GM12878 (cell line): ENCODE measurements at regions not wholly inside any gene's neighbourhood (a gene's known extent, or its start where the extent isn't known, plus 50 kb on each side); places are given as distances from the start of the nearest gene placed in this dataset.

ENCODE experiments used
- ATAC-seq: fragments of 200-7000 bp; cut with Tn5 transposase; 3 replicates; pipeline ENCODE4 v1.9.1; 2020; ENCODE audit warnings: mild to moderate bottlenecking, moderate library complexity
- BruUV-seq: library from RNA; stranded (reverse); fragments of 400-500 nt; replicated peaks from 2 replicates; lab custom pipeline; 2021; lab: Mats Ljungman, UMichigan
- CTCF ChIA-PET: fragments of 300-600 bp; sonication (Branson Sonifier 250); formaldehyde crosslinking; extraction: SDS; loops from one replicate; lab custom pipeline; 2021; ENCODE audit warnings: inconsistent platforms; lab: Yijun Ruan, JAX
- POLR2A ChIA-PET: fragments of 350-600 bp; formaldehyde crosslinking; extraction: SDS; loops from one replicate; lab custom pipeline; 2021; ENCODE audit warnings: inconsistent platforms; lab: Charles Lee
- RAD21 ChIA-PET: fragments of 300-600 bp; sonication (Branson Sonifier 250); formaldehyde crosslinking; loops from one replicate; lab custom pipeline; 2023; ENCODE audit warnings: antibody characterized with exemption; ENCODE audit not compliant: unreplicated experiment; lab: Charles Lee
- SMC1A ChIA-PET: fragments of 300-600 bp; sonication (Branson Sonifier 250); formaldehyde crosslinking; loops from one replicate; lab custom pipeline; 2023; ENCODE audit not compliant: unreplicated experiment, uncharacterized antibody; lab: Charles Lee
- DNase-seq: peaks from one replicate; pipeline ENCODE4 v3.0.0-alpha.2; 2011; ENCODE audit warnings: low read depth, low spot score
- FAIRE-seq: peaks from 3 replicates; lab custom pipeline; 2011; peaks lifted over from hg19 to GRCh38; lab: Jason Lieb, UNC
- H2AFZ ChIP-seq: 2 replicates; pipeline ENCODE4 v1.6.0; 2011; ENCODE audit warnings: low read depth, low read length, control low read depth; ENCODE audit not compliant: control insufficient read depth
- H3K27ac ChIP-seq: 2 replicates; pipeline ENCODE4 v1.5.1; 2011; ENCODE audit warnings: control low read depth; ENCODE audit not compliant: control insufficient read depth, insufficient read depth
- H3K27me3 ChIP-seq, 2 experiments: replicated peaks in 1 of 2; 2 replicates each; pipeline versions ENCODE4 v1.6.0 to v1.6.1; 2011; ENCODE audit warnings: low read length in 1 of 2; ENCODE audit not compliant: control insufficient read depth in 2 of 2, insufficient read depth in 2 of 2
- H3K36me3 ChIP-seq, 2 experiments: 2 replicates each; pipeline ENCODE4 v1.5.1; 2011; ENCODE audit warnings: low read length in 1 of 2; ENCODE audit not compliant: control insufficient read depth in 2 of 2, insufficient read depth in 2 of 2
- H3K4me1 ChIP-seq: 2 replicates; pipeline ENCODE4 v1.6.1; 2011; ENCODE audit warnings: mild to moderate bottlenecking, low read length, moderate library complexity, mixed read lengths; ENCODE audit not compliant: control insufficient read depth, insufficient read depth
- H3K4me2 ChIP-seq: 2 replicates; pipeline ENCODE4 v1.6.0; 2011; ENCODE audit warnings: control low read depth; ENCODE audit not compliant: control insufficient read depth, insufficient read depth
- H3K4me3 ChIP-seq: fragments of 200-600 bp; sonication (generic); 2 replicates; pipeline ENCODE4 v1.5.1; 2016
- H3K79me2 ChIP-seq: 2 replicates; pipeline ENCODE4 v1.6.0; 2011; ENCODE audit warnings: low read length; ENCODE audit not compliant: control insufficient read depth, insufficient read depth
- H3K9ac ChIP-seq: 2 replicates; pipeline ENCODE4 v1.8.0; 2011; ENCODE audit warnings: low read length, control low read depth, mixed read lengths; ENCODE audit not compliant: control insufficient read depth, insufficient read depth
- H3K9me3 ChIP-seq: replicated peaks from 3 replicates; pipeline ENCODE4 v1.5.1; 2011; ENCODE audit warnings: mild to moderate bottlenecking, low read length; ENCODE audit not compliant: control insufficient read depth, insufficient read depth
- H4K20me1 ChIP-seq: 2 replicates; pipeline ENCODE4 v1.6.0; 2011; ENCODE audit not compliant: control insufficient read depth, insufficient read depth
- CBX5 ChIP-seq: sonication (generic); IDR thresholded peaks from 2 replicates; pipeline ENCODE4 v1.6.1; 2016; ENCODE audit warnings: low read depth, moderate library complexity, mild to moderate bottlenecking, inconsistent platforms
- CHD4 ChIP-seq: fragments of 200-600 bp; sonication (generic); IDR thresholded peaks from 2 replicates; pipeline ENCODE4 v1.6.1; 2016; ENCODE audit warnings: mild to moderate bottlenecking
- ELK1 ChIP-seq: IDR thresholded peaks from 2 replicates; pipeline ENCODE4 v1.6.1; 2012; ENCODE audit warnings: low read depth, low read length, improper control_type of control experiment
- EZH2 ChIP-seq: IDR thresholded peaks from 2 replicates; pipeline ENCODE4 v1.6.1; 2012; ENCODE audit warnings: low read depth, mild to moderate bottlenecking, control low read depth, inconsistent platforms, low read length, borderline replicate concordance; ENCODE audit not compliant: control insufficient read depth
- MTA3 ChIP-seq: IDR thresholded peaks from 2 replicates; pipeline ENCODE4 v1.6.1; 2012; ENCODE audit warnings: low read length, inconsistent platforms, borderline replicate concordance
- MYC ChIP-seq: IDR thresholded peaks from 2 replicates; pipeline ENCODE4 v1.6.1; 2011; ENCODE audit warnings: mild to moderate bottlenecking, low read length, moderate library complexity, inconsistent platforms; ENCODE audit not compliant: insufficient read depth, insufficient replicate concordance, insufficient read length, severe bottlenecking
- NBN ChIP-seq: fragments of 450-650 bp; IDR thresholded peaks from 2 replicates; pipeline ENCODE4 v1.6.1; 2016
- RFX5 ChIP-seq: IDR thresholded peaks from 2 replicates; pipeline ENCODE4 v1.6.1; 2011; ENCODE audit warnings: low read depth, low read length, improper control_type of control experiment
- SP1 ChIP-seq: IDR thresholded peaks from one replicate; pipeline ENCODE4 v1.6.1; 2011; ENCODE audit warnings: low read depth, low read length
- WGBS: methylation state at CpG from one replicate; pipeline ENCODE4 v1.1.6; 2016; ENCODE audit warnings: low lambda C conversion rate; ENCODE audit not compliant: insufficient replicate concordance, insufficient coverage; ENCODE audit errors: missing lambda C conversion rate; 5-methylcytosine and 5-hydroxymethylcytosine counted together
- in situ Hi-C: fragments of 300-500 bp; cut with MboI; formaldehyde crosslinking; loops from 9 replicates; pipeline ENCODE4 v1.14.3; 2018; ENCODE audit warnings: mixed read lengths
- intact Hi-C: fragments of 100-400 bp; cut with micrococcal nuclease; formaldehyde crosslinking; loops from one replicate; pipeline ENCODE4 v1.14.2; 2022; ENCODE audit not compliant: unreplicated experiment
- TF ChIP-seq, protein P1 (sequence below): fragments of 150-350 bp; IDR thresholded peaks from 2 replicates; pipeline ENCODE4 v1.6.1; 2016; ENCODE audit warnings: low read depth, low read length

- Histone ChIP-seq H3K4me2 (no peak overlapping the region), H3K9me3 (no peaks in the 10 kb centered on the region), H3K36me3 (no peaks in the 10 kb centered on the region), H3K9ac (no peak overlapping the region), H3K4me1 (no peaks in the 10 kb centered on the region), H3K27ac (no peak overlapping the region), H2AFZ (no peak overlapping the region), H3K4me3 (no peak overlapping the region), H3K27me3 (no peaks in the 10 kb centered on the region), H3K79me2 (no peaks in the 10 kb centered on the region), H4K20me1 (no peaks in the 10 kb centered on the region)
- FAIRE-seq (no peak), DNase-seq (no peak), ATAC-seq (no peak)
- no TSS peak for BruUV-seq
- WGBS = 71% methylated on average over 4 of the region's 5 CpGs
- in situ Hi-C loops (no loop called here), intact Hi-C loops (no loop called here)
- ChIA-PET POLR2A (no interaction called here), SMC1A (interaction anchor here (1.5 kb wide), 1 partner anchor 9 kb away, joined by 4 read pairs; no protein-coding TSS in a partner anchor), CTCF (no interaction called here), RAD21 (no interaction called here)
- TF ChIP-seq SP1 = no peak
- TF ChIP-seq MYC = no peak
- TF ChIP-seq EZH2 = no peak
- TF ChIP-seq CHD4 = no peak
- no peak for TF ChIP-seq MTA3
- TF ChIP-seq ELK1 = no peak
- no peak for TF ChIP-seq CBX5
- TF ChIP-seq, protein P1, sequence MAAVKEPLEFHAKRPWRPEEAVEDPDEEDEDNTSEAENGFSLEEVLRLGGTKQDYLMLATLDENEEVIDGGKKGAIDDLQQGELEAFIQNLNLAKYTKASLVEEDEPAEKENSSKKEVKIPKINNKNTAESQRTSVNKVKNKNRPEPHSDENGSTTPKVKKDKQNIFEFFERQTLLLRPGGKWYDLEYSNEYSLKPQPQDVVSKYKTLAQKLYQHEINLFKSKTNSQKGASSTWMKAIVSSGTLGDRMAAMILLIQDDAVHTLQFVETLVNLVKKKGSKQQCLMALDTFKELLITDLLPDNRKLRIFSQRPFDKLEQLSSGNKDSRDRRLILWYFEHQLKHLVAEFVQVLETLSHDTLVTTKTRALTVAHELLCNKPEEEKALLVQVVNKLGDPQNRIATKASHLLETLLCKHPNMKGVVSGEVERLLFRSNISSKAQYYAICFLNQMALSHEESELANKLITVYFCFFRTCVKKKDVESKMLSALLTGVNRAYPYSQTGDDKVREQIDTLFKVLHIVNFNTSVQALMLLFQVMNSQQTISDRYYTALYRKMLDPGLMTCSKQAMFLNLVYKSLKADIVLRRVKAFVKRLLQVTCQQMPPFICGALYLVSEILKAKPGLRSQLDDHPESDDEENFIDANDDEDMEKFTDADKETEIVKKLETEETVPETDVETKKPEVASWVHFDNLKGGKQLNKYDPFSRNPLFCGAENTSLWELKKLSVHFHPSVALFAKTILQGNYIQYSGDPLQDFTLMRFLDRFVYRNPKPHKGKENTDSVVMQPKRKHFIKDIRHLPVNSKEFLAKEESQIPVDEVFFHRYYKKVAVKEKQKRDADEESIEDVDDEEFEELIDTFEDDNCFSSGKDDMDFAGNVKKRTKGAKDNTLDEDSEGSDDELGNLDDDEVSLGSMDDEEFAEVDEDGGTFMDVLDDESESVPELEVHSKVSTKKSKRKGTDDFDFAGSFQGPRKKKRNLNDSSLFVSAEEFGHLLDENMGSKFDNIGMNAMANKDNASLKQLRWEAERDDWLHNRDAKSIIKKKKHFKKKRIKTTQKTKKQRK = no peak
- TF ChIP-seq NBN = no peak
- TF ChIP-seq RFX5 = no peak
Observed at GRCh38 chr9:26296910-26297572, 595.6 kb downstream of the CAAP1 start.
